ENCODE measurements at regions not wholly inside any gene's neighbourhood (a gene's known extent, or its start where the extent isn't known, plus 50 kb on each side); places are given as distances from the start of the nearest gene placed in this dataset.

GRCh38 chr3:18666655-18667054 is 241.5 kb upstream of the SATB1 start:
- DNase-seq, result no peak

GRCh38 chr3:18660059-18660458 is 234.9 kb upstream of the SATB1 start:
- DNase-seq, result no peak

- no peak for DNase-seq
Observed at GRCh38 chr3:18657858-18658820, 233.0 kb upstream of the SATB1 start.

GRCh38 chr3:18656866-18657265 is 231.7 kb upstream of the SATB1 start:
- no peak for DNase-seq

- DNase-seq, result no peak
Observed at GRCh38 chr3:18656410-18656809, 231.3 kb upstream of the SATB1 start.

- DNase-seq, result no peak
Observed at GRCh38 chr3:18655827-18656226, 230.7 kb upstream of the SATB1 start.

- DNase-seq, result no peak
Observed at GRCh38 chr3:18652781-18653180, 227.6 kb upstream of the SATB1 start.

- DNase-seq, result no peak
Observed at GRCh38 chr3:18650731-18651130, 225.6 kb upstream of the SATB1 start.

GRCh38 chr3:18649666-18650363 is 224.7 kb upstream of the SATB1 start:
- DNase-seq, result no peak

GRCh38 chr3:18648868-18649462 is 223.8 kb upstream of the SATB1 start:
- no peak for DNase-seq

- no peak for DNase-seq
Observed at GRCh38 chr3:18648159-18648558, 223.0 kb upstream of the SATB1 start.

- DNase-seq, result no peak
Observed at GRCh38 chr3:18645619-18646018, 220.5 kb upstream of the SATB1 start.

GRCh38 chr3:18643281-18643680 is 218.1 kb upstream of the SATB1 start:
- no peak for DNase-seq

- no peak for DNase-seq
Observed at GRCh38 chr3:18641916-18642315, 216.8 kb upstream of the SATB1 start.

- DNase-seq, result no peak
Observed at GRCh38 chr3:18635215-18635614, 210.1 kb upstream of the SATB1 start.

- DNase-seq, result no peak
Observed at GRCh38 chr3:18634461-18634860, 209.3 kb upstream of the SATB1 start.

GRCh38 chr3:18633002-18633401 is 207.9 kb upstream of the SATB1 start:
- DNase-seq, result no peak

- DNase-seq, result no peak
Observed at GRCh38 chr3:18630295-18630694, 205.2 kb upstream of the SATB1 start.

GRCh38 chr3:18625085-18625484 is 199.9 kb upstream of the SATB1 start:
- no peak for DNase-seq

GRCh38 chr3:18623220-18623619 is 198.1 kb upstream of the SATB1 start:
- DNase-seq, result no peak

- no peak for DNase-seq
Observed at GRCh38 chr3:18618723-18619122, 193.6 kb upstream of the SATB1 start.

GRCh38 chr3:18611991-18612390 is 186.9 kb upstream of the SATB1 start:
- DNase-seq, result no peak

GRCh38 chr3:18609187-18609586 is 184.0 kb upstream of the SATB1 start:
- no peak for DNase-seq

GRCh38 chr3:18597919-18598318 is 172.8 kb upstream of the SATB1 start:
- no peak for DNase-seq

Data from fibroblast of skin of right biceps (primary cell).